GM12875 (cell line): ENCODE measurements at regions not wholly inside any gene's neighbourhood (a gene's known extent, or its start where the extent isn't known, plus 50 kb on each side); places are given as distances from the start of the nearest gene placed in this dataset.

Experiments used
- H3K4me3 ChIP-seq: one replicate; pipeline ENCODE4 v1.5.1; 2011; ENCODE audit warnings: low read depth, low read length, control low read depth
- TF ChIP-seq, protein P1 (sequence below): IDR thresholded peaks from 2 replicates; pipeline ENCODE4 v1.5.1; 2011; ENCODE audit warnings: low read depth, mild to moderate bottlenecking, control low read depth, inconsistent platforms, low read length, moderate library complexity, borderline replicate concordance; ENCODE audit not compliant: insufficient read depth

DNA sequence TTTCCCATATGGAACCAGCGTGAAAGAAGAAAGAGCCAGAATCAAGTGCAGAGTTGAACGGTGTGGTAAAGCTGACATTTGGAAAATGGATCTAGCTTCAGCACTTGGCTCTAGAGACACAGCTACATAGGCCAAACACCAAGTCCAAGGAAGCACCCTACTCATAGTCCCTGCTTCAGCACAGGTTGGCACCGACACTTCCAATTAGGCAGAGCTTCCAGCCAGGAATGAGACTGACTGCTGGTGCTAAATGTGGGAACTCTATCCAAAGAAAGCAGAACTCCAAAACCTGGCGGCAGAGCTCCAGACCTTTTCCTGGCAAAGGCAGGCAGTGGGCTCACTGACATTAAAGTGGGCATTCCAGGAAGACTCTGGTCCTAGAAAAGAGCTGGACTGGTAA, 125.4 kb upstream of the CTNNA2 start:
- no peak overlapping the region for H3K4me3 ChIP-seq
- TF ChIP-seq, protein P1, sequence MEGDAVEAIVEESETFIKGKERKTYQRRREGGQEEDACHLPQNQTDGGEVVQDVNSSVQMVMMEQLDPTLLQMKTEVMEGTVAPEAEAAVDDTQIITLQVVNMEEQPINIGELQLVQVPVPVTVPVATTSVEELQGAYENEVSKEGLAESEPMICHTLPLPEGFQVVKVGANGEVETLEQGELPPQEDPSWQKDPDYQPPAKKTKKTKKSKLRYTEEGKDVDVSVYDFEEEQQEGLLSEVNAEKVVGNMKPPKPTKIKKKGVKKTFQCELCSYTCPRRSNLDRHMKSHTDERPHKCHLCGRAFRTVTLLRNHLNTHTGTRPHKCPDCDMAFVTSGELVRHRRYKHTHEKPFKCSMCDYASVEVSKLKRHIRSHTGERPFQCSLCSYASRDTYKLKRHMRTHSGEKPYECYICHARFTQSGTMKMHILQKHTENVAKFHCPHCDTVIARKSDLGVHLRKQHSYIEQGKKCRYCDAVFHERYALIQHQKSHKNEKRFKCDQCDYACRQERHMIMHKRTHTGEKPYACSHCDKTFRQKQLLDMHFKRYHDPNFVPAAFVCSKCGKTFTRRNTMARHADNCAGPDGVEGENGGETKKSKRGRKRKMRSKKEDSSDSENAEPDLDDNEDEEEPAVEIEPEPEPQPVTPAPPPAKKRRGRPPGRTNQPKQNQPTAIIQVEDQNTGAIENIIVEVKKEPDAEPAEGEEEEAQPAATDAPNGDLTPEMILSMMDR = no peak

DNA sequence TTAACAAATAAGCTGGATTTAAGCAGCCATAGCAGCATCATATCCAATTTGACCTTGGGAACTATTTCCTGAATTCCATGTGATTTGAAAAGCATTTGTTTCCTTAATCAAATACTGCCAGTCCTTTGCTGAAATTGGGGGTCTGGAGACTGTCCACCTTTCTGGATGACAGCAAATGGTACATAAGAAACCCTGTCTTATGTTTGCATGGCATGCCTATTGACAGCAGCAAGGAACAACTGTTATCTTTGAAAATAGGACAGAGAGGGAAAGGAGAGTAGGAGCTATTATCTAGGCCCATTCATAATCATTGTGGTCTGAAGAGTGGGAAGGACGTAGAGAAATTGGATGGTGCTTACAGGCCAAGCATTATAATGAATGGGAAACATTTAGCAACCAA, 129.2 kb upstream of the CTNNA2 start:
- TF ChIP-seq, protein P1 = no peak
- H3K4me3 ChIP-seq = no peak overlapping the region

DNA sequence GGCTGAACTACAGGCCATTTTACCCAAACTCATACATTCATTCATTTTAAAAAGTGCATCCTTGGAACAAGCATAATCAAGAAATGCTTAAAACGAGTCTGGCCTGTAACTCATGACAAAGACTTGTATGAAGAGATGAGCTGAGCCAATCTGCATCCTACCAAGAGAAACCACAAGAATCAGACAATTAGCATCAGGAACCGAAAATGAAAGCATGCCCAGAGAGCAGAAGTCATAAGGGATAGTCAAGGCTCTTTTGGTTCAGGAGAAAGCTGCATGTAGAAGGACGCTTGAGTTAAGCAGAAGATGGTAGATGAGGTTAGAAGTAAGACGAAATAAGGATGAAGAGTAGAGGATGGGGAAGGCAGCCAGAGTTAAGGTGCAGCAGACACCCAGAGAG, 137.0 kb upstream of the CTNNA2 start:
- no peak overlapping the region for H3K4me3 ChIP-seq
- TF ChIP-seq, protein P1 = no peak

DNA sequence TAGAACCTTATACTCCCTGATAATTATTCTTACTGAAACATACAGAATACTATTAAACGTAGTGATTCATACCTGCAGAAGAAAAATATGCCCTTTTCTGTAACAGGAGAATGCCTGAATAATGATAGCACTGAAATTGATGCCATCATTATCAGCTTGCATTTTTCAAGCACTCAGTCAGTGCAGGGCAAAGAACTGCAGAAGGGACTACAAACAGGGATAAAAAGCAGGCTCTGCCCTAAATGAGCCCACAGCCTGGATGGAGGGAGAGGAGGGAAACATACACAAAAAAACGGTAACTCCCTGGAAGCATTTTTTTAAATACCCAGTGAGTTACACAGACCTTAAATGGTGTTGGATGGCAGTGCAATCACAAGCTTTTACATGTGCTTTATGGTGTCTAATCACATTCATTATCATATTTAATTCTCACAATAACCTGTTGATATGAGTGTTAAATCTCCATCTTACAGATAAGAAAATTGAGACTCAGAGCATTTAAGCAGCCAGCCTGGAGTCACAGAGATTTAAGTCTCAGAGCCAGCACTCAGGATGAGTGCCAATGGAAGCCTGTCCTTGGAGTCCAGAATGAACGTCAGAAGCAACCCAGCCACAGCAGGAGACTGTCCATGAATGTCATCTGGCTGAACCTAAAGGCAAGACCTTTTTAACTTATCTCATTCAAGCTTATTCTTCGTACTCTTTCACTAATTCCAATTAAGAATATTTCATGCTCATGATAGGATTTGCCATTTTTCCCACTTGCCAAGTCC, 139.3 kb upstream of the CTNNA2 start:
- no peak overlapping the region for H3K4me3 ChIP-seq
- TF ChIP-seq, protein P1 = no peak

DNA sequence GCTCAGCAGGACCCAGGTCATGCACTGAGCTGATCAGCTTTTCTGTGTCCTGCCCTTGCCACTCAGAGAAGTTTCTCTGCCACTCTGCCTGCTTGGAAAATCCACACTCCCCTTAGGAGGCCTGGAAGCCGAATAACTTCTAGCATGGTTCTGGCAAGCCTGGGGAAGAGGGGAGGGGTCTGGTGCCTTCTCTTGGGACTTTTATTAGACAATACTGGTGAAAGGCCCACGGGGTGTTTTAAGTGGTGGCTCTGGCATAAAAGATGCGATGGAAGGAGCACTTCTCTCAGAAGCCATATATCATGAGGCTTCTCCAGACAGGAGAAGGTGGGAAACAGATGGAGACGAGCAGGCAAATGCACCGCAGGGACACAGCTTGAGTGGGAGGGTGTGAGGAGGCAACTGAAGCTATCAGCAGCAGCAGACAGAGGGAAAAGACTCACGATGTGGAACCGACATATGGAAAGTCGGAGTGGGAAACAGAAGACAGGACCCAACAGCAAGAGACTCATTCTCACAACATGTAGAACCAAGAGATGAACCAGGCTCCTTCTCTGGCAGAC, 141.8 kb upstream of the CTNNA2 start:
- no peak overlapping the region for H3K4me3 ChIP-seq
- TF ChIP-seq, protein P1 = no peak

DNA sequence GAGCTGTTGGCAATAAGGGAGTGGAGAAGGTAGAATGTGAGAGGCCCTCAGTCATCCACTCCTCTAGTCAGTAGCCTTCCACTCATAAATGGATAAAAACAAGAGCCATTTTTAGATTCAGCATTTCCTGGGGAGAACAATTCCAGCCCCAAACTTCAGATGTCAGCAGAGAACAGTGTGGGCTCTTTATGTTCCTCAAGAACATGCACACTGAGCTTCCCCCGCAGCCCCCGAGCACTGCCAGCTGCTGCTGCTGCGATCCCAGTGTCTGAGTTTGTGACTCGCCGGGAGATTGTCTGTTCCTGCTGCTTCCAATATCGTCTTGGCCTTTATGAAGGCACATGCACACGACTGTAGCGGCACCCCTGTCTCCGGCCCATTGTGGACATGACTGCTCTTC, 143.7 kb upstream of the CTNNA2 start:
- TF ChIP-seq, protein P1 = no peak
- H3K4me3 ChIP-seq = no peak overlapping the region

DNA sequence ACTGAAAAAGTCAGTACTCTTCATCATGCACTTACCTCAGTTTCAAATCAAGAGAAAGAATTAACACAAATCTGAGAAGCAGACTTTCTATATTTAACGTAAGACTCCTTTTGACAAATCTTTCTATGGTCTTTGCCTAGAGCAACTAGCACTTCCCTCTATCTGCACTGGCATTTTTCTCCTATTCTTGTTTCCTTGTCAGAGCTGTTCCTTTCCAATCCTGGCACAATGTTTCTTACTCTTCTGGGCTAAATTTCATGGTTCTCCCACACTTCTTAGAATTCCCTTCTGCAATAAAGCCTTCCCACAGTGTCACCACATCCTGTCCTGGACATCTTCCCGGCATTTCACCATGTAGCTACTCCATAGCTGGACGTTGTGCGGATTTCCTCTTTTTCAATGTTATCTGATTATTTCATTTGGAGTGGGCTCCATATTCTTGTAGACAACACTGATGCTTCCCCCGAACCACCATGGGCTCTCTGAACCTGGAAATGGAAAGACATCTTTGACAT, 144.7 kb upstream of the CTNNA2 start:
- TF ChIP-seq, protein P1 = no peak
- H3K4me3 ChIP-seq = no peak overlapping the region
